ENCODE measurements at regions not wholly inside any gene's neighbourhood (a gene's known extent, or its start where the extent isn't known, plus 50 kb on each side); places are given as distances from the start of the nearest gene placed in this dataset.

DNA sequence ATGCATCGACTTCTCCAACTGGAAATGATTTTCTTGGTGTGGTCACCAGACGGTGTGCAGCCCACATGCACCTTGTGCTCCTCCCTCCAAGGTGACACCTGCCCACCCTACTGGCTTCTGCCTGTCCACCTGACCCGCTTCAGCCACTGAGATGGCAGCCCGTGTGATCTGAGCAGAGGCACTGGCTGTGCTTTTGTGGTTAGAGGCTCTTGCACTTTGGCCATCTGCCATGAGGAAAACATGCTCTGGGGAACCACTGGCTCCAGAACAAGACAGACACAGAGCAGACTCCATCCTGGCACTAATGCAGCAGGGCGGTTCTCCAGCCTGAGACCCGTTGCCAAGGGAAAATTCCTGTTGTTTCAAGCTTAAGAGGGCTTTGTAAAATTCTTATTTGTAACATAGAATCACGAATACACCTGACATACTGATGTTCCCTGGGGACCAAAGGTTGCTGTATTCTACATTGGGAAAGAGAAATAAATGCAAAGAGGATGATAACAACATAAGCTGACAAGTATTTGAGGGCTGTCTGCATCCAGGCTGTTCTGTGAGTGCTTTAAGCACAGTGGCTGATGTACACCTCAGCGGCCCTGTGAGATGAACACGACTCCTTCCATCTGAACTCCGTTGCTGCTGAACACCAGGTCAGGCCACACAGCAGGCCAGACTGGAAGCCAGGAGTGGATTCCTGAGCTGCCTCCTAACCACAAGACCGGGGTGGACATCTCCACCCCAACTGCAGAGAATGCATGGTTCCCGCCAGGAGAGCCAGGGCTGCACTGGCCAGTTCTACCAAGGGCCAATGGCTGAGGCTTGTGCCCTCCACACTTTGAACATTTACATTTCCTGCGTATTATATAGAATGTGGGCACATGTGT, 820.4 kb downstream of the GALR1 start:
- Mint-ChIP-seq H3K27me3 (ENCODE audit: low read depth in 3 of 3) (peaks cover 0 to 12% (median 10%) of the 10 kb centered on the region in 3 donors), H3K27ac (no peak overlapping the region), H3K36me3 (no peaks in the 10 kb centered on the region), H3K4me1 (no peaks in the 10 kb centered on the region), H3K4me3 (no peak overlapping the region), H3K9me3 (peaks cover 0 to 8% (median 0%) of the 10 kb centered on the region in 7 donors)
- DNase-seq = no peak
- WGBS (ENCODE audit: insufficient coverage) = 70% methylated on average over 9 of the region's 13 CpGs
- no peaks in the 10 kb centered on the region for H3K36me3 ChIP-seq (replicated peaks in 1 of 2; ENCODE audit: control insufficient read depth in 1 of 2, insufficient read depth in 2 of 2, low read length in 2 of 2)
- H3K79me2 ChIP-seq (ENCODE audit: insufficient read depth, low read length) = no peaks in the 10 kb centered on the region
- intact Hi-C loops (cut with micrococcal nuclease) = no loop called here
- no peaks in the 10 kb centered on the region for H3K4me1 ChIP-seq (ENCODE audit: control insufficient read depth in 1 of 2, insufficient read depth in 2 of 2, low read length in 2 of 2)
- no peaks in the 10 kb centered on the region for H4K20me1 ChIP-seq (ENCODE audit: insufficient read depth, low read length)
- H2AFZ ChIP-seq (ENCODE audit: insufficient read depth, low read depth, low read length, poor library complexity, severe bottlenecking) = no peak overlapping the region
- no peak overlapping the region for H3K9ac ChIP-seq (ENCODE audit: insufficient read depth, low read length, poor library complexity, severe bottlenecking)
- TF ChIP-seq, protein P1, sequence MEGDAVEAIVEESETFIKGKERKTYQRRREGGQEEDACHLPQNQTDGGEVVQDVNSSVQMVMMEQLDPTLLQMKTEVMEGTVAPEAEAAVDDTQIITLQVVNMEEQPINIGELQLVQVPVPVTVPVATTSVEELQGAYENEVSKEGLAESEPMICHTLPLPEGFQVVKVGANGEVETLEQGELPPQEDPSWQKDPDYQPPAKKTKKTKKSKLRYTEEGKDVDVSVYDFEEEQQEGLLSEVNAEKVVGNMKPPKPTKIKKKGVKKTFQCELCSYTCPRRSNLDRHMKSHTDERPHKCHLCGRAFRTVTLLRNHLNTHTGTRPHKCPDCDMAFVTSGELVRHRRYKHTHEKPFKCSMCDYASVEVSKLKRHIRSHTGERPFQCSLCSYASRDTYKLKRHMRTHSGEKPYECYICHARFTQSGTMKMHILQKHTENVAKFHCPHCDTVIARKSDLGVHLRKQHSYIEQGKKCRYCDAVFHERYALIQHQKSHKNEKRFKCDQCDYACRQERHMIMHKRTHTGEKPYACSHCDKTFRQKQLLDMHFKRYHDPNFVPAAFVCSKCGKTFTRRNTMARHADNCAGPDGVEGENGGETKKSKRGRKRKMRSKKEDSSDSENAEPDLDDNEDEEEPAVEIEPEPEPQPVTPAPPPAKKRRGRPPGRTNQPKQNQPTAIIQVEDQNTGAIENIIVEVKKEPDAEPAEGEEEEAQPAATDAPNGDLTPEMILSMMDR (IDR thresholded peaks at IDR 0.05) = no peak
- no peak overlapping the region for H3K27ac ChIP-seq (ENCODE audit: low read depth in 1 of 2, low read length in 2 of 2)
- no peaks in the 10 kb centered on the region for H3K9me3 ChIP-seq (replicated peaks in 1 of 2; ENCODE audit: control insufficient read depth in 1 of 2, insufficient read depth in 1 of 2, low read length in 2 of 2)
- no peaks in the 10 kb centered on the region for H3K27me3 ChIP-seq (ENCODE audit: control insufficient read depth in 2 of 2, insufficient read depth in 2 of 2, low read length in 2 of 2)
- H3K4me2 ChIP-seq (replicated peaks; ENCODE audit: extremely low read depth, low read length, poor library complexity, severe bottlenecking) = no peak overlapping the region
- no peak overlapping the region for H3K4me3 ChIP-seq (replicated peaks in 1 of 3; ENCODE audit: low read depth in 2 of 3, low read length in 3 of 3)

DNA sequence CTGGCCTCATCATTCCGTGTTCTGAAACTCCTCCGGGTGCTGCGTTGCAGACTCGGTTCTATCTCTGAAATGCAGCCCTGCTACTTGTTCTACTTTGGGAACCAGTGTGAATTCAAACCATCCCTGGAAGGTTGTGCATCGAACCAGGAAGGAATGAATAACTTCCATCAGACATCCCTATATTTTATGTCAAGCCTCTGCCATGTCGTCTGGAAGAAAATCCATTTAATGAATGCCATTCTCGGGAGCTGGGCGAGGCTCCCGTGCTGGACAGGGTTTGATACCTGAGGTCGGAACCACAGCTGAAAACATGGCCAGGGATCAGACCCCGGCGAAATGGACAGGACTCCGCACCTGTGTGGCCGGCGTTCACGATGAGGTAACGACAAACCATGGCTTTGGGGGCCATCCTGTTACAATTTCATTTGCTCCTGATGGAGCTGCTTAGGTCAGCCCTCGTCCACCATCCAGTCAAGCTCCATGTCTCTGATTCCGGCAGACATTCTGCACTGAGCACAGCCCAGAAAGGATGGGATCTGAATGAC, 821.6 kb downstream of the GALR1 start:
- WGBS (ENCODE audit: insufficient coverage) = 87% methylated on average over 19 of the region's 19 CpGs
- H3K36me3 Mint-ChIP-seq = no peaks in the 10 kb centered on the region
- peaks cover 0 to 12% (median 10%) of the 10 kb centered on the region in 3 donors for H3K27me3 Mint-ChIP-seq (ENCODE audit: low read depth in 3 of 3)
- H3K9me3 ChIP-seq (replicated peaks in 1 of 2; ENCODE audit: control insufficient read depth in 1 of 2, insufficient read depth in 1 of 2, low read length in 2 of 2) = no peaks in the 10 kb centered on the region
- H3K9me3 Mint-ChIP-seq = peaks cover 0 to 8% (median 0%) of the 10 kb centered on the region in 7 donors
- no peak overlapping the region for H3K9ac ChIP-seq (ENCODE audit: insufficient read depth, low read length, poor library complexity, severe bottlenecking)
- H2AFZ ChIP-seq (ENCODE audit: insufficient read depth, low read depth, low read length, poor library complexity, severe bottlenecking) = no peak overlapping the region
- H3K36me3 ChIP-seq (replicated peaks in 1 of 2; ENCODE audit: control insufficient read depth in 1 of 2, insufficient read depth in 2 of 2, low read length in 2 of 2) = no peaks in the 10 kb centered on the region
- H3K4me1 ChIP-seq (ENCODE audit: control insufficient read depth in 1 of 2, insufficient read depth in 2 of 2, low read length in 2 of 2) = no peaks in the 10 kb centered on the region
- H4K20me1 ChIP-seq (ENCODE audit: insufficient read depth, low read length) = no peaks in the 10 kb centered on the region
- no peak overlapping the region for H3K27ac Mint-ChIP-seq
- no peaks in the 10 kb centered on the region for H3K4me1 Mint-ChIP-seq
- no peak overlapping the region for H3K4me2 ChIP-seq (replicated peaks; ENCODE audit: extremely low read depth, low read length, poor library complexity, severe bottlenecking)
- H3K4me3 Mint-ChIP-seq = no peak overlapping the region
- H3K27ac ChIP-seq (ENCODE audit: low read depth in 1 of 2, low read length in 2 of 2) = no peak overlapping the region
- no peaks in the 10 kb centered on the region for H3K27me3 ChIP-seq (ENCODE audit: control insufficient read depth in 2 of 2, insufficient read depth in 2 of 2, low read length in 2 of 2)
- no peak overlapping the region for H3K4me3 ChIP-seq (replicated peaks in 1 of 3; ENCODE audit: low read depth in 2 of 3, low read length in 3 of 3)
- intact Hi-C loops (cut with micrococcal nuclease) = no loop called here
- no peaks in the 10 kb centered on the region for H3K79me2 ChIP-seq (ENCODE audit: insufficient read depth, low read length)
- TF ChIP-seq, protein P1 (IDR thresholded peaks at IDR 0.05) = no peak
- DNase-seq = no peak
